ENCODE measurements at regions not wholly inside any gene's neighbourhood (a gene's known extent, or its start where the extent isn't known, plus 50 kb on each side); places are given as distances from the start of the nearest gene placed in this dataset.

GRCh38 chr14:87156878-87157277, 836.1 kb downstream of the GALC start:
- Histone ChIP-seq H3K4me2 (no peak overlapping the region), H3K4me3 (no peak overlapping the region), H3K27me3 (no peaks in the 10 kb centered on the region), H3K36me3 (no peaks in the 10 kb centered on the region), H3K27ac (no peak overlapping the region), H3K9ac (no peak overlapping the region), H3K9me3 (replicated peaks in 1 of 11) (no peaks in the 10 kb centered on the region), H3K4me1 (no peaks in the 10 kb centered on the region), H4K20me1 (no peaks in the 10 kb centered on the region)
- no peak for TF ChIP-seq Cebpa-rat (IDR thresholded peaks at IDR 0.05)

DNA sequence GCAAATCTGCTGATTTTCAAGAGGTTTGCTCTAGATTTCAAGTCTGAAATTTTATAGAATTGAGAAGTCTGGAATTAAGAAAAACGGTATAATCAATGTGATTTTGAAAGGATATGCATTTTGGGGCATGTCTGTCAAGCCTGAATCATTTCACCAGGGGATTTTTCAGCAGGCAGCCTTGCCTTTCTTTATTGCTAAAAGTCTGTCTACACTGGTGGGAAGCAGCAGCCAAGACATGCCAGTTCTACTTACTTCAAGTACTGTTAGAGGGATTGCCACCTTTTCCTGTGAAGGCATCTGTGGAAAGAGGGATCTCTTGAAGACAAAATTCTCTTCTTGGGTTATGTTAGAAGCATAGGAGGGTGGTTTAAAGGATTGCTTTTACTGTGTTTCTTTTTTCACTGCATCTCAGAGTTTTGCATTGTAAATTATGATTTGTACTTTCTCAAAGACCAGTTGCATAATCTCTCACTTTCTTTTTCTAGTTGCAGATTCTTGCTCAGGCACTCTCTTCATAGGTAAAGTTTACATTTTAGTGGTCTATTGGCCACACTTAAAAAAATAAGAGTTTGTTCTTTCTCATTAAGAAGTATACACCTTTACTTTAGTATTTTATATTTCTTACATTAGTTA, 837.0 kb downstream of the GALC start:
- Histone ChIP-seq H3K9me3 (replicated peaks in 1 of 11) (no peaks in the 10 kb centered on the region), H3K4me1 (no peaks in the 10 kb centered on the region), H3K36me3 (no peaks in the 10 kb centered on the region), H3K4me3 (no peak overlapping the region), H3K4me2 (no peak overlapping the region), H3K9ac (no peak overlapping the region), H4K20me1 (no peaks in the 10 kb centered on the region), H3K27me3 (no peaks in the 10 kb centered on the region), H3K27ac (no peak overlapping the region)
- TF ChIP-seq Cebpa-rat (IDR thresholded peaks at IDR 0.05), result no peak

GRCh38 chr14:87153901-87154300, 839.1 kb downstream of the GALC start:
- no peaks in the 10 kb centered on the region for H3K27me3 ChIP-seq
- H3K4me3 ChIP-seq, result no peak overlapping the region
- no peaks in the 10 kb centered on the region for H3K9me3 ChIP-seq (replicated peaks in 1 of 11)
- no peak overlapping the region for H3K9ac ChIP-seq
- H3K27ac ChIP-seq, result no peak overlapping the region
- no peak for TF ChIP-seq Cebpa-rat (IDR thresholded peaks at IDR 0.05)
- no peaks in the 10 kb centered on the region for H4K20me1 ChIP-seq
- no peaks in the 10 kb centered on the region for H3K36me3 ChIP-seq
- H3K4me1 ChIP-seq, result no peaks in the 10 kb centered on the region
- no peak overlapping the region for H3K4me2 ChIP-seq

- Histone ChIP-seq H3K27ac (no peak overlapping the region), H3K36me3 (no peaks in the 10 kb centered on the region), H3K9ac (no peak overlapping the region), H3K4me2 (no peak overlapping the region), H3K4me3 (no peak overlapping the region), H3K4me1 (no peaks in the 10 kb centered on the region), H3K9me3 (replicated peaks in 1 of 11) (no peaks in the 10 kb centered on the region), H4K20me1 (no peaks in the 10 kb centered on the region), H3K27me3 (no peaks in the 10 kb centered on the region)
- no peak for TF ChIP-seq Cebpa-rat (IDR thresholded peaks at IDR 0.05)
These were observed 839.6 kb downstream of the GALC start for GRCh38 chr14:87153391-87153790.

GRCh38 chr14:87152693-87153092, 840.3 kb downstream of the GALC start:
- H3K9ac ChIP-seq, result no peak overlapping the region
- H3K27me3 ChIP-seq, result no peaks in the 10 kb centered on the region
- no peaks in the 10 kb centered on the region for H4K20me1 ChIP-seq
- no peaks in the 10 kb centered on the region for H3K4me1 ChIP-seq
- no peaks in the 10 kb centered on the region for H3K36me3 ChIP-seq
- no peaks in the 10 kb centered on the region for H3K9me3 ChIP-seq (replicated peaks in 1 of 11)
- no peak overlapping the region for H3K4me3 ChIP-seq
- H3K4me2 ChIP-seq, result no peak overlapping the region
- no peak overlapping the region for H3K27ac ChIP-seq
- no peak for TF ChIP-seq Cebpa-rat (IDR thresholded peaks at IDR 0.05)

DNA sequence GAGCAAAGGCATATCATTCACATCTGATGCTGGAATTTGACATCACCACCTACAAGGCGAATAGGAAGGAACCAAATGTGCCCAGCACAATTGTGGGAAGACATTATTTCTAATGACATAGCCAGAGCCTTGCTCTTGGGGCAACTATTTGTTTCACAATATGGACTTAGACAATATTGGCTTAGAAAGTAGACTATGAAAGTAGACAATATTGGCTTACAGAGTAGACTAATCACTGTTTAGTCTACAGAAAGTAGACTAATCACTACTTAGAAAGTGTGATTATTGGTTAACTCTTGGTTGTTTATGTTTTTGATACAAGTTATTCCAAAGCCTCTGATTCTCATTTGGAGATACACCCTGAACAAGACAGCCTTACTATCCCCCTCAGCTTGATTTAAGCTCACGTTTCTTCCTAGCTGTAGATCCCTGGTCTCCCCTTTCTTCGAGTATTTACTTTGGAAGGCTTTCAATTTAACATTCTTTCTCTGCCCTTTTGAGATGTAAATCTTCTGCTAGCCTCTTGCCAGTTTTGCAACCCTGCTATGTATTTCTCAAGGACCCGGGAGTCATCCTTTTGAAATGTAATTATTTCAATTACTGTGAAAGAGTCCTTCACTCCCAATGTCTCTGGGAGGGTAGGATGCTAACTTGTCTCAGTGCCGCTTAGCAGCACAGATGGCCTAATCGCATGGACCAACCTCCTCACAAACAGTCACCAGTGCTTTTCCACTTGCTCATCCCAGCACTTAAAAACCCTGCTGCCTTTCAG, 843.2 kb downstream of the GALC start:
- no peaks in the 10 kb centered on the region for H3K9me3 ChIP-seq (replicated peaks in 1 of 11)
- no peaks in the 10 kb centered on the region for H3K27me3 ChIP-seq
- TF ChIP-seq Cebpa-rat (IDR thresholded peaks at IDR 0.05), result no peak
- no peak overlapping the region for H3K4me2 ChIP-seq
- no peak overlapping the region for H3K9ac ChIP-seq
- no peak overlapping the region for H3K27ac ChIP-seq
- H4K20me1 ChIP-seq, result no peaks in the 10 kb centered on the region
- no peaks in the 10 kb centered on the region for H3K4me1 ChIP-seq
- H3K4me3 ChIP-seq, result no peak overlapping the region
- H3K36me3 ChIP-seq, result no peaks in the 10 kb centered on the region

GRCh38 chr14:87148655-87149054, 844.3 kb downstream of the GALC start:
- Histone ChIP-seq H3K9ac (no peak overlapping the region), H3K4me2 (no peak overlapping the region), H3K9me3 (replicated peaks in 1 of 11) (no peaks in the 10 kb centered on the region), H3K36me3 (no peaks in the 10 kb centered on the region), H3K4me1 (no peaks in the 10 kb centered on the region), H3K4me3 (no peak overlapping the region), H3K27ac (no peak overlapping the region), H4K20me1 (no peaks in the 10 kb centered on the region), H3K27me3 (no peaks in the 10 kb centered on the region)
- no peak for TF ChIP-seq Cebpa-rat (IDR thresholded peaks at IDR 0.05)

DNA sequence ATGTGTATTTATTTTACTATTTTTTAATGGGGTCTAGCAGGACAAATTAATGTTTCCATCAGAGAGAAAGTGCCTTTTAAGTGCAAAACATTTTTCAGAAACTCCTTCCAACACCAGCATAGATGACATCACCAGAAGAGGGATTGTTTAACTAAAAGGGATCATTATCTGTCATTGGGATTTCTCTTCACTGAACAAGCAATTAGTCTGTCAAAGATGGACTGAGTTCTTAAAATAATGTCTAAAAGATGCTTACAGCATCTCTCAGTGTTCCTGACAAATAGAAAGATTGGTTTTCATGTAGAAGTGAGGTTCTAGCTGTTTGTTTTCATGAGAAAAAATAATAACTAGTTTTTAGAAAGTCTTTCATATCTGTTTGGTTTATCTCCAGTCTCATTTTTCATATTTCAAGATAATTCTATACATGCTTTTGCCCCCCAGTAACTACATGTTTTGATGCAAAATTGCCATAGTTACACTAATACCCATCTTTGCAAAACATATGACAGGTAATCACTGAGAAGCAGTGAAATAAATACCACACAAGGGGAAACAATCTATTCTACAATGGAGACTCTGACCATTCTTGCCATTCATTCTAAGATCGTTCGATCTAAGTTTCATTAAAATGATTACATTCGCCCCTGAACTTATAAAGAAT, 850.3 kb downstream of the GALC start:
- TF ChIP-seq Cebpa-rat (IDR thresholded peaks at IDR 0.05), result no peak
- H3K9me3 ChIP-seq (replicated peaks in 1 of 11), result no peaks in the 10 kb centered on the region
- no peak overlapping the region for H3K27ac ChIP-seq

DNA sequence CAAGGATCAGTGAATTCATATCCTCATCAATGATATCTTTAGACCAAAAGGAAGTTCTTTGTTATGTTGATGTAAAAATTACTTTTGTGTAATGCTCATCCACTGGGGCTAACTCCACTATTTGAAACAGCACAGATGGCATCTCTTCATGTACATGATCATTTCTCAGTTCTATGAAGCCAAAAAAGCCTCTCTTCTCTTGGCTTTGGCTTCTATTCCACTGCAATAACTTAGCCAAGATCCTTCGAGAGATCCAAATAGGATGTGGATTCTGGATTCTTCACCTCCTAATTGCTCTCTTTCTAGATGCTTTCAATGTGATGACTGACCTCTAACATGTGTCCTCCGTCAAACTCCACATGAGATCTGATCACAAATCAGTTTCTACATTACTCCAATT, 851.2 kb downstream of the GALC start:
- no peaks in the 10 kb centered on the region for H3K4me1 ChIP-seq
- no peak overlapping the region for H3K9ac ChIP-seq
- H3K9me3 ChIP-seq (replicated peaks in 1 of 11), result no peaks in the 10 kb centered on the region
- H3K27me3 ChIP-seq, result no peaks in the 10 kb centered on the region
- H3K4me3 ChIP-seq, result no peak overlapping the region
- no peak overlapping the region for H3K27ac ChIP-seq
- no peak for TF ChIP-seq Cebpa-rat (IDR thresholded peaks at IDR 0.05)
- no peaks in the 10 kb centered on the region for H4K20me1 ChIP-seq
- no peak overlapping the region for H3K4me2 ChIP-seq
- H3K36me3 ChIP-seq, result no peaks in the 10 kb centered on the region

More for the DNA sequence above, 850.3 kb downstream of the GALC start:
- no peaks in the 10 kb centered on the region for H3K27me3 ChIP-seq
- H3K9ac ChIP-seq, result no peak overlapping the region
- H3K4me3 ChIP-seq, result no peak overlapping the region
- no peak overlapping the region for H3K4me2 ChIP-seq
- no peaks in the 10 kb centered on the region for H3K36me3 ChIP-seq
- H3K4me1 ChIP-seq, result no peaks in the 10 kb centered on the region
- no peaks in the 10 kb centered on the region for H4K20me1 ChIP-seq

GRCh38 chr14:87139299-87139698, 853.7 kb downstream of the GALC start:
- no peak overlapping the region for H3K4me3 ChIP-seq
- no peaks in the 10 kb centered on the region for H3K36me3 ChIP-seq
- H3K27ac ChIP-seq, result no peak overlapping the region
- H3K9me3 ChIP-seq (replicated peaks in 1 of 11), result no peaks in the 10 kb centered on the region
- H3K4me2 ChIP-seq, result no peak overlapping the region
- TF ChIP-seq Cebpa-rat (IDR thresholded peaks at IDR 0.05), result no peak
- H3K27me3 ChIP-seq, result no peaks in the 10 kb centered on the region
- H3K9ac ChIP-seq, result no peak overlapping the region
- no peaks in the 10 kb centered on the region for H4K20me1 ChIP-seq
- no peaks in the 10 kb centered on the region for H3K4me1 ChIP-seq
